ENCODE measurements at regions not wholly inside any gene's neighbourhood (a gene's known extent, or its start where the extent isn't known, plus 50 kb on each side); places are given as distances from the start of the nearest gene placed in this dataset.

DNA sequence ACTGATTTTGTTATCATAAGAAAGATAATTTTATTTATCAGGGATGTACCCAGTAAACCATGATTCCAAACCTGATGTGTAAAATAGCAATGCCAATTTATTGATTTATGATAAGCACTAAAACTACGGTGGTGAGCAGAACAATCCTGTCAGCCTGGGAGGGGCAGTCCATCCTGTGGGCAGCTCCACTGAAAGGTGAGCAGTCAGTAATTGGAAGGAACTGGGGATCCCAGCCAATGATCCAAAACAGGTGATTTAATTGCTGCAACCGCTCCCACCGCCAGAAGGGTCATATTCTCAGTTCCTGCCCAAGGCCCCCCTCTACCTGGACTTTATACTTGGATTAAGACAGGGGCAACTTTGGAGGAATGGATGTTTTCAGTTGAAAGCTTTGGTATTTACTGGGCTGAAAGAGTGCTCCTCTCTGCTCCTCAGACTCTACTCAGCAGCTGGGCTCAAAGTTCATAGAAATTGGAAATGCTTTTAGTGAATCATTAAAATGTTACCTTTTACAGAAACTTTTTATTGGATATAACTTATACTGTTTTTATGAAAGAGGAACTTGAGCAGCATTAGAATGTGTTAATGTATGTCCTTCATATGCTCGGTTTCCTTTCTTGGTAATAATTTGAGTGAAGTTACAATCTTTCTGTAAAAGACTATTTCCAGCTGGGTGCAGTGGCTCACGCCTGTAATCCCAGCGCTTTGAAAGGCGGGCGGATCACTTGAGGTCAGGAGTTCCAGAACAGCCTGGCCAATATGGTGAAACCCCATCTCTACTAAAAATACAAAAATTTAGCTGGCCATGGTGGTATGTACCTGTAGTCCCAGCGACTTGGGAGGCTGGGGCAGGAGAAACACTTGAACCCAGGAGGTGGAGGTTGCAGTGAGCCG, 198.6 kb upstream of the IL12A start:
- intact Hi-C loops (cut with DNase I) = no loop called here
- 27 to 71% methylated on average over 10 of the region's 10 CpGs for WGBS, 2 donors

DNA sequence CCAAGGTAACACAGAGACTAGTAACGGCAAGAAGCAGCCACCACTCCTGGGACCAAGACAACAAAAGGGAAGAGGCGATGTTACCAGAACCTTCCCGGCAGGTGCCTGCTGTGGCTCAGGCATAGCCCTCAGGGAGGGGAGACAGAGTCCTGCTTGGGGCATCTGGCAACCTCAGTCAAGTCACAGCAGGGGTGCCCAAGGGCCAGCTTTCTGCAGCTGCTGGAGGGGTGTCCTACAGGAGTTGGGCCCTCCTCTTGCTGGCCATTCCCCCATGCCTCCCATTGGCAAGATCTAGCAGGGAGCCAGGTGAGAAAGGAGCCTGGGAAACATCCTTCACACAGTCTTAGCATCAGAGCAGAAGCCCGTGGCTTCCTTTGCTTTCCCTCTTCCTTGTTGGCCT, 197.3 kb upstream of the IL12A start:
- no peaks in the 10 kb centered on the region for H3K36me3 ChIP-seq
- H3K9me3 ChIP-seq = no peaks in the 10 kb centered on the region
- H3K27me3 ChIP-seq = no peaks in the 10 kb centered on the region
- peak overlapping the region; percentile 82 to 90 (median 86) for H3K27ac ChIP-seq
- intact Hi-C loops (cut with DNase I) = no loop called here
- H3K4me3 ChIP-seq = no peak overlapping the region
- TF ChIP-seq POLR2A (IDR thresholded peaks at IDR 0.05) = no peak
- TF ChIP-seq, protein P1, sequence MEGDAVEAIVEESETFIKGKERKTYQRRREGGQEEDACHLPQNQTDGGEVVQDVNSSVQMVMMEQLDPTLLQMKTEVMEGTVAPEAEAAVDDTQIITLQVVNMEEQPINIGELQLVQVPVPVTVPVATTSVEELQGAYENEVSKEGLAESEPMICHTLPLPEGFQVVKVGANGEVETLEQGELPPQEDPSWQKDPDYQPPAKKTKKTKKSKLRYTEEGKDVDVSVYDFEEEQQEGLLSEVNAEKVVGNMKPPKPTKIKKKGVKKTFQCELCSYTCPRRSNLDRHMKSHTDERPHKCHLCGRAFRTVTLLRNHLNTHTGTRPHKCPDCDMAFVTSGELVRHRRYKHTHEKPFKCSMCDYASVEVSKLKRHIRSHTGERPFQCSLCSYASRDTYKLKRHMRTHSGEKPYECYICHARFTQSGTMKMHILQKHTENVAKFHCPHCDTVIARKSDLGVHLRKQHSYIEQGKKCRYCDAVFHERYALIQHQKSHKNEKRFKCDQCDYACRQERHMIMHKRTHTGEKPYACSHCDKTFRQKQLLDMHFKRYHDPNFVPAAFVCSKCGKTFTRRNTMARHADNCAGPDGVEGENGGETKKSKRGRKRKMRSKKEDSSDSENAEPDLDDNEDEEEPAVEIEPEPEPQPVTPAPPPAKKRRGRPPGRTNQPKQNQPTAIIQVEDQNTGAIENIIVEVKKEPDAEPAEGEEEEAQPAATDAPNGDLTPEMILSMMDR (IDR thresholded peaks at IDR 0.05) = no peak
- TF ChIP-seq POLR2AphosphoS5 (IDR thresholded peaks at IDR 0.05) = no peak
- TF ChIP-seq EP300 (IDR thresholded peaks at IDR 0.05) = no peak
- H3K4me1 ChIP-seq = peaks cover 0 to 96% (median 83%) of the 10 kb centered on the region in 4 donors
- DNase-seq = no peak
- WGBS, 2 donors = 78 to 80% methylated on average over 4 of the region's 4 CpGs

More for the DNA sequence above, 198.6 kb upstream of the IL12A start:
- DNase-seq = no peak
- no peaks in the 10 kb centered on the region for H3K9me3 ChIP-seq
- no peak overlapping the region for H3K4me3 ChIP-seq
- H3K27ac ChIP-seq = peak overlapping the region; percentile 82 to 90 (median 86)
- peaks cover 0 to 96% (median 83%) of the 10 kb centered on the region in 4 donors for H3K4me1 ChIP-seq
- H3K27me3 ChIP-seq = no peaks in the 10 kb centered on the region
- TF ChIP-seq, protein P1 (IDR thresholded peaks at IDR 0.05) = no peak
- TF ChIP-seq EP300 (IDR thresholded peaks at IDR 0.05) (no peak), POLR2A (IDR thresholded peaks at IDR 0.05) (no peak), POLR2AphosphoS5 (IDR thresholded peaks at IDR 0.05) (no peak)
- H3K36me3 ChIP-seq = no peaks in the 10 kb centered on the region

DNA sequence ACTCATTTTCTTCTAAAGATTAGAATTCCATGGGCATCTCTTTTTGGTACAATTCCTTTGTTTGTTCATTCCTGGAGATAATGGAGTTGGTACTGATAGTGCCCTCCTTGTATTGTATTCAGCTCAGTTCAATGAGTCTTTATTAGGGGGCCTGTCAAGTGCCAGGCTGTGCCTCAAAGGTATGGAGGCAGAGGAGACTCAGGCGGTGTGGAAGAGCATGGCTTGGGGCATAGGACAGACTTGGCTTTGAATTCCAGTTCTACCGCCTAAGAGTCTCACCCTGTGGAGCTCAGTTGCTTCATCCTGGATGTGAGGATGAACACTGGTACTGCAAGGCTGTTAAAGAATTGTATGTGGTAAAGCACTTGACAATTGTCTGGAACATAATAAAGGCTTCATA, 196.6 kb upstream of the IL12A start:
- DNase-seq = no peak
- peaks cover 0 to 96% (median 83%) of the 10 kb centered on the region in 4 donors for H3K4me1 ChIP-seq
- H3K36me3 ChIP-seq = no peaks in the 10 kb centered on the region
- no peaks in the 10 kb centered on the region for H3K27me3 ChIP-seq
- TF ChIP-seq, protein P1 (IDR thresholded peaks at IDR 0.05) = peak in 1 of 4 experiments; percentile 6
- no peak for TF ChIP-seq POLR2AphosphoS5 (IDR thresholded peaks at IDR 0.05)
- intact Hi-C loops (cut with DNase I) = no loop called here
- 94 to 96% methylated on average over 2 of the region's 2 CpGs for WGBS, 2 donors
- no peak overlapping the region for H3K4me3 ChIP-seq
- H3K9me3 ChIP-seq = no peaks in the 10 kb centered on the region
- peak overlapping the region; percentile 82 to 90 (median 86) for H3K27ac ChIP-seq

DNA sequence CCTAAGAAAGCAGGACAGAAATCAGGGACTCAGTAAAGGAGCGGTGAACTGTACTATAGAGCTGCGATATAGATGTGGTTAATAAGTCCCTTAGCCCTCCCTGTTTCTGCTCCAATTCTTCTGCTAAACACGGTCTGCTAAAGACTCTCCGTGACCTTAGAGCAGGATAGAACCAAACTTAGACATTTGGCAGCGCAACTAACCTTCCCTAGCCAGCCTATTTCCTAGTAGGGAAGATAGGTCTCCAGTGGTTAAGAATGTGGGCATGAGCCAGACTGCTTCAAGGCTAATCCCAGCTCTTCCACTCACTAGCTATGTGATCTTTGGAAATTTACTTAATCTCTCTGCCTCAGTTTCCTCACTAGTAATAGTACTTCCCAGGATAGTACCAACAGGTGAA, 193.6 kb upstream of the IL12A start:
- H3K36me3 ChIP-seq = no peaks in the 10 kb centered on the region
- 86 to 98% methylated on average over 5 of the region's 5 CpGs for WGBS, 2 donors
- peaks cover 0 to 96% (median 83%) of the 10 kb centered on the region in 4 donors for H3K4me1 ChIP-seq
- no peaks in the 10 kb centered on the region for H3K9me3 ChIP-seq
- peak overlapping the region; percentile 82 to 90 (median 86) for H3K27ac ChIP-seq
- peak; percentile 77 for DNase-seq
- TF ChIP-seq POLR2AphosphoS5 (IDR thresholded peaks at IDR 0.05) (peak in 3 of 4 donors; percentile 31 to 54 (median 46)), EP300 (IDR thresholded peaks at IDR 0.05) (no peak)
- no peaks in the 10 kb centered on the region for H3K27me3 ChIP-seq
- H3K4me3 ChIP-seq = no peak overlapping the region
- intact Hi-C loops (cut with DNase I) = no loop called here

DNA sequence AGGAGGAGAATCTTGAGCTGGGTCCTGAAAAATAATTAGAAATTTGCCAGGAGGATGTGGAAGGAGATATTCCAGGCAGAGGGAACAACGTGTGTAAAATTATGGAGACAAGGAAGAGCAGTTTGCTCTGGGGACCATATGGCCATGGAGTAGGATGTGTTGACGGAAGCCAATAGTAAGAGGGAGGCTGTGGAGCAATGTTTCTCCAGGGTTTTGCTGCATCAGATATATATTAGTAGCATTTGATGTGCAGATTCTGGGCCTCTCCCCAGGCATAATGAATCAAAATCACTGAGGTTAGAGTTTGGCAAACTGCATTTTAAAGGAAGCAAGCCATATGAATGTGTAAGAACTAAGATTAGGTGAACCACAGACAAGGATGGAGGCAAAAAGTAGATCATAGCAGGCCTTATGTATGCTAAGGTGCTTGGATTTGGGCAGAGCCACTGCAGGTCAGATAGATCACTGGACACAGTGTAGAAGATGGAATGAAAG, 192.9 kb upstream of the IL12A start:
- no peaks in the 10 kb centered on the region for H3K36me3 ChIP-seq
- H3K4me3 ChIP-seq = no peak overlapping the region
- H3K27ac ChIP-seq = peak overlapping the region; percentile 82 to 90 (median 86)
- 86 to 90% methylated on average over 2 of the region's 2 CpGs for WGBS, 2 donors
- intact Hi-C loops (cut with DNase I) = no loop called here
- no peaks in the 10 kb centered on the region for H3K9me3 ChIP-seq
- DNase-seq = no peak
- TF ChIP-seq POLR2A (IDR thresholded peaks at IDR 0.05) = no peak
- TF ChIP-seq EP300 (IDR thresholded peaks at IDR 0.05) = no peak
- TF ChIP-seq, protein P1 (IDR thresholded peaks at IDR 0.05) = no peak
- TF ChIP-seq POLR2AphosphoS5 (IDR thresholded peaks at IDR 0.05) = no peak
- peaks cover 0 to 96% (median 87%) of the 10 kb centered on the region in 4 donors for H3K4me1 ChIP-seq
- H3K27me3 ChIP-seq = no peaks in the 10 kb centered on the region
